DMS153 (cell line): ENCODE measurements at regions not wholly inside any gene's neighbourhood (a gene's known extent, or its start where the extent isn't known, plus 50 kb on each side); places are given as distances from the start of the nearest gene placed in this dataset.

Source experiments
- DNase-seq: peaks from one replicate; lab custom pipeline; 2025; lab: John Stamatoyannopoulos, UW

GRCh38 chr11:121793291-121793690 is 322.7 kb downstream of the BLID start:
- no peak for DNase-seq

DNA sequence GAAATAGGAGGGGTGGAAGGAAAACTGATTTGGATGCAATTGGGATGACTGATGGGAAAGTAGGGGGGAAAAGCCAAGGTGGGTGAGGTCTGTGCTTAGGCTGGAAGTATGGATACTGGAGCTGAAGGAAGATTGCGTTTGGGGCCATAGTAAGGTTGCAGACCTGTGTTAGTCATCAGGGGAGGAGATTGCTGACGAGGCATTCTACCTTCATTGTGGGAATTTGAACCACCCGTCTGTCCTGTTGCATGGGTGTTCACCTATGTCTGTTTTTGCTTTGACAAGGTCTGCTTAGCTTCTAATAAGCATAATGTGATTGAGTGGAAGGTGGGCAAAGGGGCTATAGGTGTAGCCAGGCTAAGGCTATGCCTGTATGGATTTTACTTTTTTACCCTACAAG is 323.8 kb downstream of the BLID start:
- no peak for DNase-seq

- no peak for DNase-seq
These were observed 325.6 kb downstream of the BLID start for GRCh38 chr11:121790430-121790829.

DNA sequence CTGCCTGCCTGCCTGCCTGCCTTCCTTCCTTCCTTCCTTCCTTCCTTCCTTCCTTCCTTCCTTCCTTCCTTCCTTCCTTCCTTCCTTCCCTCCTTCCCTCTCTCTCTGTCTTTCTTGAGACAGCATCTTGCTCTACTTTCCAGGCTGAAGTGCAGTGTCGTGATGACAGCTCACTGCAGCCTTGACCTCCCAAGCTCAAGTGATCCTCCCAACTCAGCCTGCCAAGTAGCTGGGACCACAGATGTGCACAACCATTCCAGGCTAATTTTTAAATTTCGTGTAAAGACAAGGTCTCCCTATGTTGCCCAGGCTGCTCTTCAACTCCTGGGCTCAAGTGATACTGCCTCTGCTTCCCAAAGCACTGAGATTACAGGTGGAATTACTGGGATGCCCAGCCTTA is 328.2 kb upstream of the SORL1-AS1 start:
- DNase-seq = no peak

DNA sequence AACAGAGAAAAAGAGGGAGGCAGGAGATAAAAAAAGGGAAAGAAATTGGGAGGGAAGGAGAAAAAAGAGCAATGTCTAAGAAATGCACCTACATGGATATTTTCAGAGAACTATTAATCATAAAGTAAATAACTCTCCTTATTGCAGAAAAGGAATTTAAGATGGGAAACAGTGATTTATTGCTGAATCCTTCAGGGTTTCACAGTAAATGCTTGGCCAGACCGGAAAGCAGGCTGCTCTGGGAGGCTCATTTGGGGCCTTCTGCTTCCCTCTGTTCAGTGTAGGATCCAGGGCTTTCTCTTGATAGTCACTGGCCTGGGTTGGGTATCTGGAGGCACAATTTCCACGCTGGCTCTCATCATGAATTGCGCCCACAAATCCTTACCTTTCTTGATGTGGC is 324.3 kb upstream of the SORL1-AS1 start:
- DNase-seq = no peak

GRCh38 chr11:121775276-121775675 is 322.5 kb upstream of the SORL1-AS1 start:
- DNase-seq = no peak

GRCh38 chr11:121773076-121773475 is 320.3 kb upstream of the SORL1-AS1 start:
- no peak for DNase-seq

- DNase-seq = no peak
These were observed 318.3 kb upstream of the SORL1-AS1 start for GRCh38 chr11:121770939-121771595.

GRCh38 chr11:121769191-121769590 is 316.4 kb upstream of the SORL1-AS1 start:
- DNase-seq = no peak

DNA sequence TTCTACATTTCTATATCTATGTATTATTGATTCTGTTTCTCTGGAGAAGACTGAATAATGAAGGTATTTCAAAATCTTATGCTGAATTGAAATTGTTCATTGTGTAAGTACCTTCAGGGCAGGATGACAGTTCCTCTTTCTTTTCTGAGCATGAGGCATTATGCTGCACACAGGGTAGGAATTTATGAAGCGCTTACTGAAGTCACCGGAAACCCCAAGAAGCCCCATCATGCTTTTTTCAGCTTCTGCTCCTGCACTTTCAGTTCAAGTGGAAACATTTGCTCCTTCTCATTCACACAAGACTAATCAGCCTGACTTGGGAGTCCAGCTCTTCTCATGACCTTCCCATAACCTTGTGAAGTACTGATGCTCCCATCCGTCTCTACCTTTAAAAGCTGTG is 314.7 kb upstream of the SORL1-AS1 start:
- no peak for DNase-seq

- DNase-seq = no peak
These were observed 314.2 kb upstream of the SORL1-AS1 start for GRCh38 chr11:121766991-121767390.

GRCh38 chr11:121766166-121766565 is 313.4 kb upstream of the SORL1-AS1 start:
- DNase-seq = no peak

DNA sequence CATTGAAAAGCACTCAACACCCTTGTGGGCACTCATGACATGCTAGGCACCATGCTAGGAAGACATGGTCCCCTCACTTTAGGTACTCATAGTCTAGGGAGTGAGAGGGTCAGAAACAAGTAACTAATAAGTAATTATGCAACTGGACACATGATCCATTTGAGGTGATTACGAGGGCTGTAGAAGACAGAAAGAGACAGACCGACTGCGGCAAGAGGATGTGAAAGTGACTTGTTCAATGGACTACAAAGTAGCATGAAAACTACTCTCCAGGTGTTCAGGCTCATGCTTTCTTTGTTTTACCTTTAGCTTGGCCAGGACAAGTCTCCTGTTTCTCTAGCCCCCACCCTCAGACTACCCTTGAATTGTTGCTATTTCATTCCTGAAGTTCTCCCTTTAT is 310.8 kb upstream of the SORL1-AS1 start:
- DNase-seq = no peak

DNA sequence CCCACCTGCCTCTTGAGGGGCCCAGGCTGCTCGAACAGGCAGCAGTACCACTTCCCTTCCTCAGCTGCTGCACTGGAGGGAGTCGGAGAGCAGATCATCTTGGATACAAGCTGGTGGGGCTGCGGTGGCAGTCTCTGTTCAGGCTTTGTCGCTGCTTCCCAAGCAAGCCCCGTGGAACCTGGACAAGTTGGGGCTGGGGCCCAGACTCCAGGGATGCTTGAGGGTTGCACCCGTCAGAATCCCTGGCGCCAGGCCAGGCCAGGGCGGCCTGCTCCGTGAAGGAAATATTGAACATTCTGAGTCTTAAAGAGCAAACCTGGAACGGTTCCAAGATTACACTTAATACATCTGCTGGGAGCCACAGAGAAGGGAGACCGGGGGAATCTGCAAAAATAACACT is 310.1 kb upstream of the SORL1-AS1 start:
- DNase-seq = no peak

- DNase-seq = no peak
These were observed 308.4 kb upstream of the SORL1-AS1 start for GRCh38 chr11:121761186-121761585.

DNA sequence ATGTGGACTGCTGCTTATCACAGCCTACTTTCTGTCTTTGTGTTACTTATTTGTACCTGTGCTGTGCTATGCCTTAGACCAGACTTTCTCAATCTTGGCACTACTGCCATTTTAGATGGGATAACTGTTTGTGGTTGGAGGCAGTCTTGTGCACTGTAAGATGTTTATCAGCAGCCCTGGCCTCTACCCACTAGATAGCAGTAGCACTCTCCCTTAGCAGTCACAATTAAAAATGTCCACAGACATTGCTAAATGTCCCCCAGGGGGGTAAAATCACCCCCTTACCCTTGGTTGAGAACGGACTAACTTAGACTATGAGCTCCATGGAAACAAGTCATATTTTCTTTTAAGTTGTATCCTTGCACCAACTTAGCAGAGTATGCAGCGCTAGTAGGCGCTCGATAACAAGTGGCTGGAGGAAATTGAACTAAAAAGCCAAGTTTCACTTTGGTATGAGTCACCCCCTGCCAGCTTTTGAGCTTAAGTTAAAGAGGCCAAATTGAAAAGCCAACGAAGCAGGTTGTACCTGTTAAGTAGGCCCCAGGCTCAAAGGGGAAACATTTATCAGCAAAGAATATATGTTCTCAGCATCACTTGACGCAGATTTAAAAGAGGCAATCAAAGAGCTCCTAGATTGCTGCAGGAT is 304.8 kb upstream of the SORL1-AS1 start:
- DNase-seq = no peak

DNA sequence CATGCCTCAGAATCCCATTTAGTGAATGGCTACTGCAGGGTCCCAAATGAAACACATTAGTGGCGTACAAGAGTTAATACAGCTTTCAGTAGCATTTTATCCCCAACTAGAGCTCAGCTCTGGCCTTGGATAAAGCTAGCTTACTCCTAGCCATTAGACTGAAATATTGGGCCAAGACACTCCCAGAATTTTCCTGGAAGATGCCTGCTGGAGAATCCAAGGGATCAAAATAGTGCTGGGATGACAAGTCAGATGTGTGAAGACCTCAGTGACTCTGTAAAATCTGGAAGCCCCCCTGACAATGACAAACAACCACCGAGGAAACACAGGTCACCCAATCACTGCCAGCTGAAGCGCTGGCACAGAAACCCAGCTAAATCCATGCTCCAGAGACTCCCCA is 303.1 kb upstream of the SORL1-AS1 start:
- DNase-seq = no peak

GRCh38 chr11:121755191-121755590 is 302.4 kb upstream of the SORL1-AS1 start:
- no peak for DNase-seq

DNA sequence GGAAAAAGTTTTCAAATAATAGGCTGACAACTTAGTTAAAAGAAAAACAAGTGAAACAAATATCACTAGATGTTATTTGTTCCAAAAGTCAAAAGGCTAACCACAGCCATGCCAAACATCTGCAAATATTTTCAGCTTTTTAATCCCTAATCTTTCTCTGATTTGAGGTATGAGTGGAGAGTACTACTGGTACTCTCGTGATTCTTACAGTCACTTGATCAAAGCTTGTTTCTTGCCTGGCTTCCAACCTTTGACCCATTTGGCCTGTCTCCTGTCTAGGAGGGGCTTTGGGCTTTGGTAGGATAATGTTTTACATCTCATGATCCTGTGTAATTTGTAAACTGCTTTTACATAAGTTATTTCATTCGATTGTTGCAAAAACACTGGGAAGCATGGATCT is 301.8 kb upstream of the SORL1-AS1 start:
- DNase-seq = no peak

DNA sequence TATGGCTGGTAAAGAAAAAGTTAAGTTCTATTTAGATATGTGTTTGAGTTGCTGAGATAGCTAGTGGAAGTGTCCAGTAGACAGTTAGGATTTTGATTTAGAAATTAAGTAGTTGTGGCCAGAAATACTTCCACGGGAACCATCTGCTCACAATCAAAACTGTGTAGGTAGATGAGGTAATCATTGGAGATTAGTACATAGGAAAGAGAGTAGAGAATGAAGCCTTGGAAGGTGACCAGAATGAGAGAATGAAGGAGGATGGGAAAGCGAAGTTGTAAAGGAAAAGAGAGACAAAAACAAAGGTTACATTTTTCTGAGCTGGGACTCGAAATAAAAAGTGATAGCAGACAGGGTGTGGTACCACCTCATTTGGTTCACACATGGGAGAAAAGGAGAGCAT is 296.9 kb upstream of the SORL1-AS1 start:
- DNase-seq = no peak

DNA sequence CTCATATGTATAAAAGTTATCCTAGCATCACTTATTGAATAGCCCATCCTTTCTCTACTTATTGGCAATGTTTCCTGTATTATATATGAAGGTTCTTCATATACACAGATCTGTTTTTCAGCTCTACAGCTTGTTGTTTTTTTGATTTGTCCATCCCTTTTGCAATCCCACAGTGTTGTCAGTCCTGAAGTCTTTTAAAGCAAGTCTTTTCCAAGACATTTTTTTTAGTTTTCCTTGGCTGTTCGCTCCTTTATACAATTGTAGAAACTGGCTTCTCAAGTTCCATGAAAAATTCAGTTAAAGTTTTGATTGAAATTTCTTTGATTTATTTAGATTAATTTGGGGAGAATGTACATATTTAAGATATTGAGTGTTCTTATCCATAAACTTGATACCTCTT is 295.3 kb upstream of the SORL1-AS1 start:
- no peak for DNase-seq

DNA sequence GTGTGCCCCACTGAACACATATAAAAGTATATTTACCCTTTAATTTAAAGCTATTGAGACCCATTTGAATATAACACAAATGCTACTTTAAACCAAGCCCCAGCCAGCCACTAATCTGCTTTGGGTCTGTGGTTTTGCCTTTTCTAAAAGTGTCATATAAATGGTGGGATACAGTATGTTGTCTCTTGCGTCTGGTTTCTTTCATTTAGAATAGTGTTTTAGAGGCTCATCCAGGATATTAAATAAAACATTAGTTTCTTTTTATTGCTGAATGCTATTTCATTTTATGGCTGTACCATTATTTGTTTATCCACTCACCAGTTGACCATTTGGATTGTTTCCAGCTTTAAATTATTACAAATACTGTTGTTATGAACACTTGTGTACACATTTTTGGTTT is 290.5 kb upstream of the SORL1-AS1 start:
- DNase-seq = no peak

- no peak for DNase-seq
These were observed 289.1 kb upstream of the SORL1-AS1 start for GRCh38 chr11:121741761-121742361.

- DNase-seq = no peak
These were observed 288.6 kb upstream of the SORL1-AS1 start for GRCh38 chr11:121741351-121741760.
